NCI-H748 treated with DMSO at 0.1 percent for 48 hours (cell line): ENCODE measurements at regions not wholly inside any gene's neighbourhood (a gene's known extent, or its start where the extent isn't known, plus 50 kb on each side); places are given as distances from the start of the nearest gene placed in this dataset.
A peak's percentile ranks its signal among the peaks of the same experiment; 100 is the strongest.

Experiments used
- DNase-seq: peaks from one replicate; lab custom pipeline; 2025; lab: John Stamatoyannopoulos, UW

DNA sequence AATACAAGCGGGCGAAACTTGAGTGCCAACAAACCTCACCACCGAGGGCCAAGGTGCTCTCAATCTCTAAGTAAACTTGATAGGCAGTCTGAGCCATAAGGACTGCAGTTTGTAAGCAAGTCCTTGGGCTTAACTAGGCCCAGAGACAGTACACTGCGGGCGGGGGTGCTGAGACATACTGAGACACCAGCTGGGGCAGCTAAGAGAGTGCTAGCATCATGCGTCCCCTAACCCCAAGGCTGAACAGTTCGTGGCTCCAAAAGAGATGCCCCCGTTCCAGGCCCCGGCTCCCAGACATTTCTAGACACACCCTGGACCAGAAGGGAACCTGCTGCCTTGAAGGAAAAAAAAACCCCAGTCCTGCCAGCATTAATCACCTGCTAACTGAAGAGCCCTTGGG is 126.8 kb upstream of the PRDX4 start:
- no peak for DNase-seq

DNA sequence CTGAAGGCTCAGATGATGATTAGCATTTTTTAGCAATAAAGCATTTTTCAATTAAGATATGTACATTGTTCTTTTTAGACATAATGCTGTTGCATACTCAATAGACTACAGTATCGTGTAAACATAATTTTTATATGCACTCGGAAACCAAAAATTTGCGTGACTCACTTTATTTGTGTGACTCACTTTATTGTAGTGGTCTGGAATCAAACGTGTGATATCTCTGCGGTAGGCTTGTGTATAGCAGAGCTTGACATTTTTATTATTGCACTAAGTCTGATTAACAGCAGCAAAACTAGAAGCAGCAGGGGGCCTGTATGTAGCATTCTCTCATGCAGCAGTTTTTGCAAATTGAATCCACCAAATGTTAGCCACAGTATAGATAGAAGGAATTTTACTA is 119.1 kb upstream of the PRDX4 start:
- DNase-seq: no peak

DNA sequence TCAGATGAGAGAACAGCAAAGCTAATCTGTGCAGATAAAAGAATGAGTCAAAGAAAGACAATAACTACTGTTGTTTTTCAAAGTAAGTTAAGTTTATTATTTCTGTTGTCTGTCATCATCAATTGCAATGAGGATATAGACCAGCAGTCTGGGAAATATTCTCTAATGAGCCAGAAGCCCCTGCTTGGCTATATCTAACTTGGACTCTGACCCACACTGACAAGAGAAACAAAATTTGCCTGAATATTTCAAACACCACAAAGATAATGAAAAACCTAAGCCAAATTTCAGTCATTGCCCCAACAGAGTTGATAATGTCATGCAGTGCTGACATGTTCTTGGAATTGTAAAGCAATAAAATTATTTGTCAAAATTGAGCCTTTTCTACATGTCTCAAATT is 115.0 kb upstream of the PRDX4 start:
- no peak for DNase-seq

DNA sequence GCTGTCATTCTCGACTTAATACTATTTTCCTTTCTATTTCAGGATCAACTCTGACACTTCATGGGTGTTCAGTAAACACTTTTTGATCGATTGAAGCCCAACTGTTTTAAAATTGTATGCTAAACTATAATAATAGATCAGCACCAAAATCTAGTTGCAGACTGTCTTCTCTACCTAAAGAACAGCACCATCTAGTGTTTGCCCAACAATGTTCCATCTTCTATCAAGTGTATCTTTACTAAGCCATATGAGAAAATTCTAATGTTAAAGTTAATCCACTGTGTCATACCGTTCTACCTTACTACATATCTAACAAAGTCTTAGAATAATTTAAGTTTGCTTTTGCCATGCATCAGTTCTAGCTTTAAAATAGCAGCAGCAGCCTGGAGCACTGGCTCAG is 113.0 kb upstream of the PRDX4 start:
- DNase-seq: peak; percentile 45

DNA sequence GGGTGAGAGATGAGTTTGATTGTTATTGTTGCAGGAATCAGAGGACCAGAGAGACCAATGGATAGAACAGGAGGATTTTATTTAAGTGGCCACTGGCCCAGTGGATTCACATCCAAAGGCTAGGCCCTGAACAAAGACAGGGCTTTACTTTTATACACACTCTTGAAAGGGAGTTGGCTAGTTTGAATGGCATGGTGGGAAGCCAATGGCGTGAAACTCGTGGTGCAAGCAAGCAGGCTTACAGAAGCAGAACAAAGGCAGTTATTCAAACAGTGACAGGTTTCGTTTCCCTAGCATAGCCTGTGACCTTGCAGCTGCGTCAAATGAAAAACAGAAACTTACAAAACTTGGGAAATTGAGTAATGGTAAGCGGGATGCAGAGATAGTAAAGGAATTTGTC is 110.2 kb upstream of the PRDX4 start:
- no peak for DNase-seq

DNA sequence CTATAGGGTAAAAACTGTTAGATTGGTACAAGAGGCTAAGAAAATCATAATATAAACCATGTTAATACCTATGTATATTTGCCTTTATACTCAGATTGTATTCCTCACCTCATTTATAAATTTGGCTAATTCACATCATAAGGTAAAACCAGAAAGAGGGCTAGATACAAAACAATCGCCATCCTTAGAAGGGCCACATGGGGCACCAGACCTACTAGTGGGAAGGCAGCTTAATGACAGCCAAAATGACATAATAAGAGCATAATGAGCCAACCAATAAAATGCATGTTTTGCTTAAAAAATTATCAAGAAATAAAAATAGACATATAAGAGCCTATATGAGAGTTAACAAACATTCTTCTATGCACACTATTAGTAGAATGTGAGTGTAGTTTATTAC is 107.3 kb upstream of the PRDX4 start:
- DNase-seq: no peak

DNA sequence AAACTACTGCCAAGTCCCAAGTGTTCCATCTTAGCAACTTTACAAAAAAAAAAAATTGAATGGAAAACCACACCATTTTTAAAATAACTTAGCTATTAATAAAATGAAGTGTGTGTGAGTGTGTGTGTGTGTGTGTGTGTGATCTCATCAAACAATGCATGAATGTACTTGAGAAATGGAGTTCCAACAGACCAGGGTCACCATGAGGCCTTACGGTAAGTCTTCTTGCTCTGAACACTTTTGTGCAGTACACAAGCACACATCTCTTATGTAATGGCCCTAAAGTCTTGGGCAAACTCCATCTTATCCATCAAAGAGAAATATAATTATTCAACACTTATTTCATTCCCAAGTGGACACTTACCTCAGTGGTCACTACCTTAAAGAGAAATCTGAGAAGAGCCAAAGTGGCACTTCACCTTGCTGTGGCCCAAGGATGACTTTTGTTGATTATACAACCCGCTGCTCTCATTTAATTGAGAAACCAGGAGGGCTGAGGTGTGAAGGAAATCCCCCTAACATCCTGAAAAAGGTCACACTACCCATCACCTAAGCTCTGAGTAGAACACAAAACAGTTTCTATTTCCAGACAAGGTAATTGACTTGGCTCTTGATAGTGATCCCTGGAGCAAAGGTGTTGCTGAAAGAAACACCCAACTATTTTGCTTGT is 96.5 kb upstream of the PRDX4 start:
- DNase-seq: no peak

DNA sequence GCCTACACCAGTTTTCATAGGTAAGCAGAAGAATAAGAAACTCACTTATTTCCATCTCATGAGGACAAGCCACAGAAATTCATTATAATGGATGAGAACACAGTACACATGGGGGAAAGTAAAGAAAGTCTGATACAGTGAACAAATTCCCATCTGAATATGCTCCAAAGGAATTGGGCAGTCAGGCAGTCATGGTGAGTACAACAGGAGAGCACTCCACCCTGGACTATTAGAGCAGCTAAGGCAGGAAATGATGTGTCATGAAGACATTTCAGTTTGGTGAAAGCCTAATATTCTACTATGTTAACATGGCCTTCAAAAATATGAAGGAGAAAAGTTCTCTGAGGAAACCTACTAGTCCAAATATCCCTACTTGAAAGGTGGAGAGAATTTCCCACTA is 92.0 kb upstream of the PRDX4 start:
- DNase-seq: no peak

DNA sequence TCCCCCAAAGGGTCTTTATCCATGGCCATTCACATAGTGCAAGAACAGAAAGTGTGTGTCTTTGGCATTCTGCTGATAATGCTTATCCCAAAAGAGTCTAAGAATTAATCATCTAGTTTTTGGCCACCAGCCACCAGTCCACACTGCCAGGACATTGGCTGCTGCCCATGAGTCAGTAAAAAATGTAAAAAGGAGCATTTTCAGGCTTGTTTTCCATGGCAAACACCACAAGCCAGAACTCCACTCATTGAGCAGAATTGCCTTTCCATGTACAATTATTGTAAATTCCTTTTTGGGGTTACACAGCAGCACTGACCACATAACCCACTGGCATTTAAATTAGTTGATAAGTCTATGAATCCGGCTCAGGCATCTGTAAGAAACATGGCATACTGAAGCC is 89.2 kb upstream of the PRDX4 start:
- no peak for DNase-seq

DNA sequence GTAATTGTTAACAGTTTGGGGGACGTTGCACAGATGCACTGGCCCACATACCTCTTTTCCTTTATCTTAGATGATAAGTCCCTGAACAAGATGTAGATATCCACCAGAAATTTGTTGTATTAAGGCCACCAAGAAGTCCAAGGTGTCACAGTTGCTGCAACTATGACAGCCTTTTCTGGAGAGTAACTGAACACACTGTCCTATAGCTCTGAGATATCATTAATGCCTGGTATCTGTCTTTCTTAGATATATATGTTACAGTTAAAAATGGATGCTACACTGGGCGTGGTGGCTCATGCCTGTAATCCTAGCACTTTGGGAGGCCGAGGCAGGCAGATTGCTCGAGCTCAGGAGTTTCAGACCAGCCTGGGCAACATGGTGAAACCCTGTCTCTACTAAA is 77.8 kb upstream of the PRDX4 start:
- no peak for DNase-seq

DNA sequence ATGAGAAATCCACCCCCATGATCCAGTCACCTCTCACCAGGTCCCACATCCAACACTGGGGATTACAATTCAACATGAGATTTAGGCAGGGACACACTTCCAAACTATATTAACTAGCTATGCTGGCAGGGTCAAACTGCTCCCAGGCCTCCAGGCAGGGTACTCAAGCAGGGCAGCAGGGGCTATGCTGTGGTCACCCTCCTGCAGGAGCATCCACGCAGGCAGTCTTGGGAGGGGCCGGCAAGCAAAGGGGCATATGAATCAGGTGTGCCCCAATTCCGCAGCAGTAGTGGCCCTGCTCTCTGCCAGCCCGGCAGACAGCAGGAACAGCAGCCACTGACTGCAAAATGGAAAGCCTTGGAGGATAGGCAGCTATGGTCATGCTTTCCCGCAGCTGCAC is 74.6 kb upstream of the PRDX4 start:
- no peak for DNase-seq

DNA sequence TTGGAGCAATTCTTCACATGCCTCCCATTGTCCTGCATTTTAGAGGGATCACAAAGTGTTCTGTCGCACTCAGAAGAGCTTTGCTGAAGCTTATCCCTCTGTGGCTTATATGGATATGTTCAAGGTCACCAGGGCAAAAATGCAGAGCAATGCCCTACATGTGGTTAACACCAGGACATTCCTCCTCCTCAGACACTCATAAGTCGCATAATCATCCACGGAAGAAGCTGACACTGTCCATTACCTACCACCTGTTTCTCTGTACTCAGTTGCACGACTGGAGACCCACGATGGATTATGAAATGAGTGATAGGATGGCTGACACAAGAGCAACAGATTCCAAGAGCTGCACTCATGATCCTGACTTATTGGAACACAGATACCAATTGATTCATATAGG is 68.7 kb upstream of the PRDX4 start:
- DNase-seq: no peak

DNA sequence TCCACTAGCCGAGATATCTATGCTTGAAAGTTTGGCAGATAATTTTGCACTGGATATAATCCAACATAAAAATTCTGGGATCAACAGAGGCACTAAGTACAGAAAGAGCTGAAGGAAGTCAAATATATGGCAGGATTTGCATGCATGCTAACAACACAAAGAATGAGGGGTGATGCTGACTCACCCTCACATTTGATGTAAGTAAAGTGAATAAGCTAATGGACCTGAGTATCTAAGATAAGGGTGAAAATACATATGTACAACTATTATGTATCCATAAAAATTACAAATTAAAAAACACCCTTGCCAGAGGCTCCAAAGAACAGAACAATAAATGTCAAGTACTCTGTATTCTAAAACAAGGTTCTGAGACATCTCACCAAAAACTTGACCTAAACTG is 63.8 kb upstream of the PRDX4 start:
- DNase-seq: no peak

DNA sequence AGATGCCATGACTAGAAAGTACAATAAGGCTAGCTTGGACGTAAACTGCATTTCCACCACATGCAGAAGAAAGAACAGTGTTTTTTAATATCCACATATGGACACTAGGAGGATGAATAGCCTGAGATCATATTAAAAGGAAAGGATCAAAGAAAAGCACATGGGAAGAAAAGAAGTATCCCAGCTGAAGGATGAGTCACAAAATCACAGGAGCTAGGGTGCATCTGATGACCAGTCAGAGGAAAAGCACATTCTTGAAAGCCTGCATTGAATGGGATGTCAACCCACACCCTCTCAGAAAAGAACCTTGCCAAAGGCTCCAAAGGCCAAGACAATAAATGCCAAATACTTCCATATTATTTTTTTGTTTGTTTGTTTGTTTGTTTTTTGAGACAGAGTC is 56.8 kb upstream of the PRDX4 start:
- no peak for DNase-seq

DNA sequence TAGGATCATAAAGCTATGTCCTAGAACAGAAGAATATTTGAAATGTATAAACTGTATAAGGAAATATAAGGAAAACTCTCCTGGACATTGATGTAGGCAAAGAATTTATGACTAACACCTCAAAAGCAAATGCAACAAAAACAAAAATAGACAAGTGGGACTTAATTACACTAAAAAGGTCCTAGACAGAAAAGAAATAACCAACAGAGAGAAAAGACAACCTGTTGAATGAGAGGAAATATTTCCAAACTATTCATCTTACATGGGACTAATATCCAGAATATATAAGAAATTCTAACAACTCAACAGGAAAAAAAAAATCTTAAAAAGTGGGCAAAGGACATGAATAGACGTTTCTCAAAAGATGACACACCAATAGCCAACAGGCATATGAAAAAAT is 54.4 kb upstream of the PRDX4 start:
- DNase-seq: no peak

DNA sequence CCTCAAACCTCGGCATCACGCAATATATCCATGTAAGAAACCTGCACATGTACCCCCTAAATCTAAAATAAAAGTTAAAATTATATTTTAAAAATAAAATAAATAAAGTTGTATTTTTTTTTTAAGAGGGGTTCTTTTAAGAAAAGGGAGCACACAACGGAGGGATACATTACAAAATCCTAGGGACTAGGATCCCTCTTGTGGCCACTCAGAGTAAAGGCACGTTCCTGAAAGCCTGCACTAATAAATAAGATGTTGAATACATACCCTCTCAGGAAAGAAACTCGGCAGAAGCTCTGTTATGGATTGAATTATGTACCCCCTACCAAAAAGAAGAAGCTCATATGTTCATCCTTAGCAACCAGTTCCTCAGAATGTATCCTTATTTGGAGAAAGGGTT is 50.9 kb upstream of the PRDX4 start:
- DNase-seq: no peak
